Heart right ventricle (tissue), 16 donors: ENCODE measurements at regions not wholly inside any gene's neighbourhood (a gene's known extent, or its start where the extent isn't known, plus 50 kb on each side); places are given as distances from the start of the nearest gene placed in this dataset.

ENCODE experiments used
- ATAC-seq, 8 donors: fragments of 200-7000 bp; cut with Tn5 transposase; one replicate each; pipeline ENCODE4 v1.9.1; 2020; ENCODE audit warnings: mild to moderate bottlenecking in 8 of 8, moderate library complexity in 8 of 8, moderate number of reproducible peaks in 1 of 8
- DNase-seq, 2 donors: peaks; one replicate each; pipeline ENCODE4 v3.0.0-alpha.2; 2020
- H3K27ac ChIP-seq, 10 donors: fragments of 200-600 bp; sonication (generic) in 2 of 10; one replicate each; pipeline versions ENCODE4 v1.5.0 to v1.8.0; 2020 to 2022; ENCODE audit warnings: mild to moderate bottlenecking in 3 of 10
- H3K27me3 ChIP-seq, 7 donors: fragments of 200-600 bp; one replicate each; pipeline ENCODE4 v1.8.0; 2021 to 2022; ENCODE audit warnings: mild to moderate bottlenecking in 2 of 7
- H3K36me3 ChIP-seq, 9 donors: fragments of 200-600 bp; sonication (generic) in 1 of 9; one replicate each; pipeline versions ENCODE4 v1.5.0 to v1.8.0; 2020 to 2022; ENCODE audit warnings: mild to moderate bottlenecking in 2 of 9
- H3K4me1 ChIP-seq, 9 donors: fragments of 200-600 bp; sonication (generic) in 1 of 9; one replicate each; pipeline versions ENCODE4 v1.5.0 to v1.8.0; 2020 to 2022; ENCODE audit warnings: mild to moderate bottlenecking in 4 of 9
- H3K4me3 ChIP-seq, 10 donors: fragments of 200-600 bp; sonication (generic) in 2 of 10; one replicate each; pipeline versions ENCODE4 v1.5.0 to v1.8.0; 2020 to 2022; ENCODE audit warnings: mild to moderate bottlenecking in 7 of 10, moderate library complexity in 2 of 10
- H3K9me3 ChIP-seq, 11 donors: fragments of 200-600 bp in 10 of 11; sonication (generic) in 2 of 11; one replicate each; pipeline versions ENCODE4 v1.5.0 to v1.8.0; 2013 to 2022; ENCODE audit warnings: mild to moderate bottlenecking in 2 of 11, control low read depth in 1 of 11, moderate library complexity in 1 of 11
- WGBS, 2 donors: extraction: QIAGEN DNeasy Blood & Tissue Kit; methylation state at CpG; one replicate each; pipeline ENCODE4 v1.1.7; 2013; ENCODE audit warnings: inconsistent platforms in 1 of 2; 5-methylcytosine and 5-hydroxymethylcytosine counted together
- intact Hi-C, 10 donors: fragments of 100-400 bp; cut with DNase I; formaldehyde crosslinking; loops; one replicate each; pipeline versions ENCODE4 v1.11.1 to v1.14.2; 2022
- TF ChIP-seq, protein P1 (sequence below), 9 donors: fragments of 200-600 bp; sonication (generic) in 2 of 9; IDR thresholded peaks; one replicate each; pipeline versions ENCODE4 v1.5.0 to v1.8.0; 2021 to 2022; ENCODE audit warnings: antibody characterized with exemption in 9 of 9, mild to moderate bottlenecking in 5 of 9, moderate library complexity in 1 of 9
- donor health status: Arrhythmogenic right ventricular cardiomyopathy.
- donor health status: ischemic (EF 13 %, LVEDD 7.1; RV severe dilation, severe dysfunction).
- donor health status: healthy with polysubstance abuse.
- donor health status: DM: no; HTN: yes; CAD: no.
- donor health status: DM: no; HTN: no; CAD: no.
- donor health status: ischemic (EF 25% LVEDD 6.9; RV normal size, moderate dysfunction).
- donor health status: ischemic (EF 25% LVEDD 5.7; RV mildly dilated, moderate dysfunction).
- donor health status: healthy.
- donor health status: DM: yes; HTN: yes; CAD: no.
- donor health status: Ischemic cardiomyopathy.
- donor health status: ischemic (EF 35%, LVEDD 5.7; RV mildly dilated, moderate dysfunction).
- donor health status: nonischemic (EF 11% LVEDD 7.7; RV severe dilation, severe dysfunction).
- donor health status: DM: yes; HTN: yes; CAD: no.
- donor health status: PGD.
- donor health status: ischemic (EF 29% LVEDD 5.4; RV normal size, mild dysfunction).
- donor health status: nonischemic (EF 23%, LVEDD 6.1; RV moderate dilation, normal function).

DNA sequence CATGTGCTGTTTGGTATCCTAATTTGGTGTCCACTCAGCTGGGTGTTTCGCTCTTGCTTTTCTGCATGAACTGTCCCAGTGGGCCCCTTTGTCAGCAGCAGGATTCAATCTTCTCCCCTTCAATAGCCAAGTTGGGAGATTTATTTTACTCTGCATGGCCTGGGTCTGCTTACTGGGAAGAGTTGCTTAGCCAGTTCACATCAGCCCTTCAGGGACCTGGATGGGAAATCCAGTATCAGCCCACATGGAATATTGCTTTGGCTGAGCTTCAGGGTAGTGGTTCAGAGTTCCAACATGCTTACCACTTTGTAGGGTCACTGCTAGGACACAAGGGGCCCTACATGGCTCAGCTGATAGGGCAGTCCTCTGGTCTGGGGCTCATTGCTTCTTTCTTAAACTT is 93.0 kb upstream of the BOC start:
- Histone ChIP-seq H3K9me3 (no peaks in the 10 kb centered on the region), H3K27ac (peak overlapping the region in 7 of 10 donors; percentile 31 to 78 (median 64)), H3K4me1 (peaks cover 0 to 18% (median 4%) of the 10 kb centered on the region in 9 donors), H3K27me3 (no peaks in the 10 kb centered on the region), H3K36me3 (no peaks in the 10 kb centered on the region), H3K4me3 (no peak overlapping the region)
- intact Hi-C loops: no loop called here
- TF ChIP-seq, protein P1, sequence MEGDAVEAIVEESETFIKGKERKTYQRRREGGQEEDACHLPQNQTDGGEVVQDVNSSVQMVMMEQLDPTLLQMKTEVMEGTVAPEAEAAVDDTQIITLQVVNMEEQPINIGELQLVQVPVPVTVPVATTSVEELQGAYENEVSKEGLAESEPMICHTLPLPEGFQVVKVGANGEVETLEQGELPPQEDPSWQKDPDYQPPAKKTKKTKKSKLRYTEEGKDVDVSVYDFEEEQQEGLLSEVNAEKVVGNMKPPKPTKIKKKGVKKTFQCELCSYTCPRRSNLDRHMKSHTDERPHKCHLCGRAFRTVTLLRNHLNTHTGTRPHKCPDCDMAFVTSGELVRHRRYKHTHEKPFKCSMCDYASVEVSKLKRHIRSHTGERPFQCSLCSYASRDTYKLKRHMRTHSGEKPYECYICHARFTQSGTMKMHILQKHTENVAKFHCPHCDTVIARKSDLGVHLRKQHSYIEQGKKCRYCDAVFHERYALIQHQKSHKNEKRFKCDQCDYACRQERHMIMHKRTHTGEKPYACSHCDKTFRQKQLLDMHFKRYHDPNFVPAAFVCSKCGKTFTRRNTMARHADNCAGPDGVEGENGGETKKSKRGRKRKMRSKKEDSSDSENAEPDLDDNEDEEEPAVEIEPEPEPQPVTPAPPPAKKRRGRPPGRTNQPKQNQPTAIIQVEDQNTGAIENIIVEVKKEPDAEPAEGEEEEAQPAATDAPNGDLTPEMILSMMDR (IDR thresholded peaks at IDR 0.05): no peak
- DNase-seq (peak in 1 of 2 donors; percentile 9), ATAC-seq (peak in 4 of 8 donors; percentile 17 to 48 (median 26))
- 76 to 85% methylated on average over 1 of the region's 1 CpG for WGBS, 2 donors

DNA sequence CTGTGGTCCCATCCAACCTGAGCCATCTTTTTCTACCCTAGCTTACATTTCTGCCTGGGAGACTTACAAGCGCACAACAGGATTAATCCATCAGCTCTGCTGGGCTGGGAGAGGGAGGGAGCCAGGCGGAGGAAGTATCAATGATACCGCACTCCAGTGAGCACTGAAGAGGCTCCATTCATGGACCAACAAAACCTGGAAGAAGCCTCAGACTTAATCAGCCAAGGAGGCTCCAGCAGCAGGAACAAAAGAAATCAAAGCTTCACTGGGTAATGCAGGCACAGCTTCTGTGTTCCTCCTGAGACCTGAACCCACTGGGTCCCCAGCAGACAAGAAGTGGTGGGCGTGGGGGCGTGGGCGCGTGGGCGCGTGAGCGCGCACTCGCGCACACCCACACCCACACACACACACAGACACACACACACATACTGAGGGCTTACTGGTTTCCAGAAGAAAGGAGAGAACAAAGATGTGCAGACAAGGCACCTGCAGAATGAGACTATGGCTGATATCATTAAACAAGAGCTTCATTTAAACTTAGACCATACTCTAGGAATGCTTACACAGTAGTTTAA is 87.0 kb upstream of the BOC start:
- Histone ChIP-seq H3K9me3 (no peaks in the 10 kb centered on the region), H3K4me3 (no peak overlapping the region), H3K27ac (no peak overlapping the region), H3K27me3 (no peaks in the 10 kb centered on the region), H3K36me3 (no peaks in the 10 kb centered on the region), H3K4me1 (no peaks in the 10 kb centered on the region)
- no peak for DNase-seq
- TF ChIP-seq, protein P1 (IDR thresholded peaks at IDR 0.05): no peak
- 90 to 95% methylated on average over 13 of the region's 13 CpGs for WGBS, 2 donors
- ATAC-seq: no peak
- intact Hi-C loops: no loop called here

DNA sequence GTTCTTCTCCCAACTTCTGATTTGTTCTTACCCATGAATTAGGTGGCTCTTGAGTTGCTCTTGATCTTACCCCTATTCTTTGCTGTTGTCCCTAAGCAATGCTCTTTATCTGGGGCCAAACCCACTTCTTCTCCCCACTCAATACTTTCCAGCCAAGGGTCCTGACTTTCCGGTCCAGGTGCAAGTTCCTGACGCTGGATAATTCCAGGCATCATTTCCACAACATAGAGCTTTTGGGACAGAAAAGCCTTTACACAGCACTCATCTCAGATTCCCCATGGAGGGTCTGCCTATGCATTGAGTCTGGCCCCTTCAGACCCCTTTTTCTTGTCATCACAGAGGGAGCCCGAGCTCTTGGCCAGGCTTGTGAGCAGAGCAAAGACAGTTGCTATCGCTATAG is 85.4 kb upstream of the BOC start:
- intact Hi-C loops: no loop called here
- H3K36me3 ChIP-seq: no peaks in the 10 kb centered on the region
- no peaks in the 10 kb centered on the region for H3K4me1 ChIP-seq
- DNase-seq (no peak), ATAC-seq (no peak)
- H3K4me3 ChIP-seq: no peak overlapping the region
- 96 to 98% methylated on average over 4 of the region's 4 CpGs for whole genome bisulfite sequencing, 2 donors
- TF ChIP-seq, protein P1 (IDR thresholded peaks at IDR 0.05): no peak
- no peaks in the 10 kb centered on the region for H3K27me3 ChIP-seq
- no peak overlapping the region for H3K27ac ChIP-seq
- no peaks in the 10 kb centered on the region for H3K9me3 ChIP-seq

DNA sequence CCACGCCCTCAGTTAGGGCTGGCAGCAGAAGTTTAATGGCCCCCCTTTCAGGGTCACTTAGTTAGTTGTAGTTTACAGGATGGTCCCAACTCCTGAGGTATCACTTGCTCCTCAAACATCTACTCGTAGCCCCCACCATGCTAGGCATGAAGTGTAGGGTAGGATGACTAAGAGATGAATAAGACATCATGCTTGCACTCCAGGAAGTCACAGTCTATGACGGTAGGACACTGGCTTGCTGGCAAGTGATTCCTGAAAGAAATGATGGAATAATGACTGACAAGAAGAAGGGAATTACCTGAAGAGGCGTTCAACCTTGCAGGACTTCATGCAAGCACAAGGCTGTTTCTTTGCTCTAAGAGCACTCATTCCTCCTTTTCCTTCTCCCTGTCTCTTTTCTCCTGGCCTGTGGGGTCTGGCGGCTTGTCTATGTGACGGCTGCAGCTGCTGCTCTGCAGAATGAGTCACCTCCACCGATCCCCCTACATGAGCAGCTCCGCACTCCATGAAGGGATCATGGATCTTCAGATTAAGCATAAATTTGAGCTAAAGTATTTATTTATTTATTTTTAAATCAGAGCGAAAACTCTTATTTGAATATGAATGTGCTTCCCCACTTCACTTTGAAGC is 82.9 kb upstream of the BOC start:
- intact Hi-C loops: no loop called here

More for the DNA sequence above, 82.9 kb upstream of the BOC start:
- Histone ChIP-seq H3K27me3 (no peaks in the 10 kb centered on the region), H3K36me3 (no peaks in the 10 kb centered on the region), H3K9me3 (no peaks in the 10 kb centered on the region), H3K27ac (no peak overlapping the region), H3K4me3 (no peak overlapping the region), H3K4me1 (no peaks in the 10 kb centered on the region)
- WGBS, 2 donors: 79 to 81% methylated on average over 9 of the region's 9 CpGs
- DNase-seq (no peak), ATAC-seq (no peak)
- TF ChIP-seq, protein P1 (IDR thresholded peaks at IDR 0.05): no peak
